Keratinocyte (primary cell): ENCODE measurements at regions not wholly inside any gene's neighbourhood (a gene's known extent, or its start where the extent isn't known, plus 50 kb on each side); places are given as distances from the start of the nearest gene placed in this dataset.
A peak's percentile ranks its signal among the peaks of the same experiment; 100 is the strongest.

ENCODE experiments used
- DNase-seq: peaks from one replicate; pipeline ENCODE4 v3.0.0-alpha.2; 2011; ENCODE audit warnings: low read depth, missing footprints, low spot score
- FAIRE-seq: peaks from 2 replicates; lab custom pipeline; 2011; peaks lifted over from hg19 to GRCh38; lab: Jason Lieb, UNC
- H2AFZ ChIP-seq: 2 replicates; pipeline ENCODE4 v1.6.0; 2012; ENCODE audit warnings: low read length, control low read depth, inconsistent platforms; ENCODE audit not compliant: control insufficient read depth
- H3K27ac ChIP-seq: 2 replicates; pipeline ENCODE4 v1.5.1; 2011; ENCODE audit warnings: low read length; ENCODE audit not compliant: control insufficient read depth, insufficient read depth
- H3K27me3 ChIP-seq: 3 replicates; pipeline ENCODE4 v1.6.0; 2011; ENCODE audit warnings: low read length; ENCODE audit not compliant: control insufficient read depth, insufficient read depth; ENCODE audit errors: extremely low read depth
- H3K36me3 ChIP-seq, 2 experiments: 2 replicates in 1 of 2; 3 replicates in 1 of 2; pipeline ENCODE4 v1.5.1; 2011; ENCODE audit warnings: low read length in 2 of 2, mild to moderate bottlenecking in 1 of 2; ENCODE audit not compliant: control insufficient read depth in 2 of 2, insufficient read depth in 2 of 2; ENCODE audit errors: extremely low read depth in 1 of 2
- H3K4me1 ChIP-seq: 3 replicates; pipeline ENCODE4 v1.5.1; 2011; ENCODE audit warnings: low read length; ENCODE audit not compliant: control insufficient read depth, insufficient read depth; ENCODE audit errors: extremely low read depth
- H3K4me2 ChIP-seq: 3 replicates; pipeline ENCODE4 v1.6.0; 2011; ENCODE audit warnings: low read depth, low read length; ENCODE audit not compliant: control insufficient read depth, insufficient read depth; ENCODE audit errors: extremely low read depth
- H3K4me3 ChIP-seq, 3 experiments: fragments of 200-600 bp in 1 of 3; sonication (generic) in 1 of 3; 2 replicates in 2 of 3; 3 replicates in 1 of 3; pipeline ENCODE4 v1.5.1; 2011 to 2016; ENCODE audit warnings: low read length in 3 of 3, mild to moderate bottlenecking in 3 of 3, control low read depth in 2 of 3, inconsistent platforms in 1 of 3, low read depth in 1 of 3, mixed read lengths in 1 of 3, mixed run types in 1 of 3, moderate library complexity in 1 of 3; ENCODE audit not compliant: control insufficient read depth in 2 of 3, insufficient read depth in 2 of 3; ENCODE audit errors: extremely low read depth in 1 of 3
- H3K79me2 ChIP-seq: 2 replicates; pipeline ENCODE4 v1.6.0; 2012; ENCODE audit warnings: low read length; ENCODE audit not compliant: control insufficient read depth, insufficient read depth
- H3K9ac ChIP-seq: 3 replicates; pipeline ENCODE4 v1.6.0; 2011; ENCODE audit warnings: low read length; ENCODE audit not compliant: control insufficient read depth, insufficient read depth; ENCODE audit errors: extremely low read depth
- H3K9me1 ChIP-seq: 3 replicates; pipeline ENCODE4 v1.6.0; 2011; ENCODE audit warnings: low read length; ENCODE audit not compliant: control insufficient read depth, insufficient read depth; ENCODE audit errors: extremely low read depth
- H3K9me3 ChIP-seq: 2 replicates; pipeline ENCODE4 v1.5.1; 2012; ENCODE audit warnings: low read depth, low read length; ENCODE audit not compliant: control insufficient read depth
- H4K20me1 ChIP-seq: 3 replicates; pipeline ENCODE4 v1.6.0; 2011; ENCODE audit warnings: low read length; ENCODE audit not compliant: control insufficient read depth, insufficient read depth; ENCODE audit errors: extremely low read depth
- EZH2 ChIP-seq: IDR thresholded peaks from one replicate; pipeline ENCODE4 v1.6.1; 2012; ENCODE audit warnings: inconsistent platforms, mild to moderate bottlenecking, low read length, moderate library complexity
- dilution Hi-C: fragments of 300-500 bp; cut with MboI; formaldehyde crosslinking; loops from one replicate; pipeline ENCODE4 v1.7.0; 2020; ENCODE audit warnings: low sequenced_read_pairs; ENCODE audit not compliant: extremely low pct_ligation_motif_present
- TF ChIP-seq, protein P1 (sequence below), 3 experiments: IDR thresholded peaks in 1 of 3; conservative IDR thresholded peaks in 1 of 3; optimal IDR thresholded peaks in 1 of 3; 2 replicates in 2 of 3; 3 replicates in 1 of 3; pipeline versions ENCODE3 to v1.5.1; 2011; ENCODE audit warnings: low read length in 3 of 3, mild to moderate bottlenecking in 3 of 3, moderate library complexity in 2 of 3, control low read depth in 1 of 3, inconsistent platforms in 1 of 3; ENCODE audit not compliant: insufficient read depth in 2 of 3; ENCODE audit errors: extremely low read depth in 1 of 3

DNA sequence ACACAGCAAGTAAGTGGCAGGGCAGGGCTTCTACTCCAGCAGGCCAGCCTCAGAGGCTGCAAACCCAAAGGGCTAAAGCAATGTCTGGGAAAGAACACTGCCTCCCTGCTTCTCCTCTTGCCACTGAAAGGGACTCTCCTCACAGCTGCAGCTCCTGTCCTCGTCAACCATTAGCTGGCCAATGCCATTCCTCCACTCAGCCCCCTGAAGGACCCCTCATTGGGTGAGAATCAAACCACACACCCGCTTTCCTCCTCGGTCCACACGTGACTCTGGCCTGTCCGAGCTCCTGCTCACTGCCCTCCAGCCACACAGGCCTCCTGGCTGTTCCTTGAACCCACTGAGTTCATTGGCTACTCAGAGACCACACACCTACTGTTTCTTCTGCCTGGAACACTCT is 253.7 kb upstream of the TLE3 start:
- no peaks in the 10 kb centered on the region for H3K9me1 ChIP-seq
- FAIRE-seq (no peak), DNase-seq (no peak)
- H3K9ac ChIP-seq, result no peak overlapping the region
- no peaks in the 10 kb centered on the region for H4K20me1 ChIP-seq
- H3K27ac ChIP-seq, result no peak overlapping the region
- peaks cover 37% of the 10 kb centered on the region for H3K27me3 ChIP-seq
- no peaks in the 10 kb centered on the region for H3K9me3 ChIP-seq
- no peaks in the 10 kb centered on the region for H3K79me2 ChIP-seq
- H3K4me2 ChIP-seq, result no peak overlapping the region
- peaks cover 11% of the 10 kb centered on the region for H3K4me1 ChIP-seq
- no peak overlapping the region for H3K4me3 ChIP-seq
- H2AFZ ChIP-seq, result no peak overlapping the region
- no peaks in the 10 kb centered on the region for H3K36me3 ChIP-seq
- TF ChIP-seq, protein P1, sequence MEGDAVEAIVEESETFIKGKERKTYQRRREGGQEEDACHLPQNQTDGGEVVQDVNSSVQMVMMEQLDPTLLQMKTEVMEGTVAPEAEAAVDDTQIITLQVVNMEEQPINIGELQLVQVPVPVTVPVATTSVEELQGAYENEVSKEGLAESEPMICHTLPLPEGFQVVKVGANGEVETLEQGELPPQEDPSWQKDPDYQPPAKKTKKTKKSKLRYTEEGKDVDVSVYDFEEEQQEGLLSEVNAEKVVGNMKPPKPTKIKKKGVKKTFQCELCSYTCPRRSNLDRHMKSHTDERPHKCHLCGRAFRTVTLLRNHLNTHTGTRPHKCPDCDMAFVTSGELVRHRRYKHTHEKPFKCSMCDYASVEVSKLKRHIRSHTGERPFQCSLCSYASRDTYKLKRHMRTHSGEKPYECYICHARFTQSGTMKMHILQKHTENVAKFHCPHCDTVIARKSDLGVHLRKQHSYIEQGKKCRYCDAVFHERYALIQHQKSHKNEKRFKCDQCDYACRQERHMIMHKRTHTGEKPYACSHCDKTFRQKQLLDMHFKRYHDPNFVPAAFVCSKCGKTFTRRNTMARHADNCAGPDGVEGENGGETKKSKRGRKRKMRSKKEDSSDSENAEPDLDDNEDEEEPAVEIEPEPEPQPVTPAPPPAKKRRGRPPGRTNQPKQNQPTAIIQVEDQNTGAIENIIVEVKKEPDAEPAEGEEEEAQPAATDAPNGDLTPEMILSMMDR (optimal IDR thresholded peaks at IDR 0.05 in 1 of 3, IDR thresholded peaks at IDR 0.05 in 1 of 3, conservative IDR thresholded peaks at IDR 0.05 in 1 of 3; ENCODE audit: extremely low read depth in 1 of 3, insufficient read depth in 2 of 3, low read length in 3 of 3), result no peak
- no peak for TF ChIP-seq EZH2
- dilution Hi-C loops, result no loop called here

DNA sequence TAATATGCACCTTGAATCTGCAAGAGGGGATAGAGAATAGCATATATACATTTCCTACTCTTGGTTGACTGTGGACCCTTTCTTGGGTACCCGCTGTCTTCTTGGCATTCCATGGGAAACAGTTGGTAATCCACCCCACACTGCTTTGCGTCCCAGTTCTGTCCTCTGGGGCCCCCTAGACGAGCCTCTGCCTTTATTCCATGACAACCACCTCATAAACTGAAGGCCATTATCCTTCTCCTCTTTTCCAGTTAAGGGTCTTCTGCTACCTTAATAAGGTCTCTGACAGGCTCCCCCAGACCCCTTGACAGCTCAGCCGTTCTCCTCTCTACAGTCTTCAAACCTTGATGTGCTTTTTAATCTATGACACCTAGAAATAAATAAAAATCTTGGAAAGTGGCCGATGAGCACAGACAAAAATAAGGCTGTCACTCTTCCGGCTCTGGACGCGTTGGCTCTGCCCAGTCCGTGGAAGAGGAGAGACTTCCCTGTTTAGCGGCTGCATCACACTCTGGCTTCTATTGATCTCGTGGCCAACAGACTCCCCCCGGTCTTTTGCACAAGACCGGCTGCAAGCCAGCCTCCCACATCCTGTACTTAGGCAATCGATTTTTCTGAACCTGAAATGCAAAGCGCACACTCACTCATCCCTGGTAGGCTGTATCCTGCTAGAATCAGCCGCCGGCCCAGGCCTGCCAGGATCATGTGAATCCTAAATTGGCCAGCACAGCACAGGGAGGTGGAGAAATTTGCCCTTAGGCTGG is 251.0 kb upstream of the TLE3 start:
- dilution Hi-C loops, result no loop called here
- H3K27me3 ChIP-seq, result peaks cover 24% of the 10 kb centered on the region
- H3K9me3 ChIP-seq, result no peaks in the 10 kb centered on the region
- H3K4me2 ChIP-seq, result peak overlapping the region; percentile 46
- TF ChIP-seq, protein P1 (optimal IDR thresholded peaks at IDR 0.05 in 1 of 3, IDR thresholded peaks at IDR 0.05 in 1 of 3, conservative IDR thresholded peaks at IDR 0.05 in 1 of 3; ENCODE audit: extremely low read depth in 1 of 3, insufficient read depth in 2 of 3, low read length in 3 of 3), result no peak
- TF ChIP-seq EZH2, result peak; percentile 9
- no peaks in the 10 kb centered on the region for H3K79me2 ChIP-seq
- DNase-seq (peak; percentile 5), FAIRE-seq (peak; percentile 91)
- no peaks in the 10 kb centered on the region for H4K20me1 ChIP-seq
- no peak overlapping the region for H3K4me3 ChIP-seq
- H2AFZ ChIP-seq, result peak overlapping the region; percentile 29
- no peaks in the 10 kb centered on the region for H3K36me3 ChIP-seq
- no peak overlapping the region for H3K9ac ChIP-seq
- no peak overlapping the region for H3K27ac ChIP-seq
- no peaks in the 10 kb centered on the region for H3K9me1 ChIP-seq
- peaks cover 11% of the 10 kb centered on the region for H3K4me1 ChIP-seq
